Fibroblast of villous mesenchyme (primary cell): ENCODE measurements at regions not wholly inside any gene's neighbourhood (a gene's known extent, or its start where the extent isn't known, plus 50 kb on each side); places are given as distances from the start of the nearest gene placed in this dataset.

Experiments used
- DNase-seq: peaks from one replicate; pipeline ENCODE4 v3.0.0-alpha.2; 2010; ENCODE audit warnings: low read depth
- H3K4me3 ChIP-seq: 2 replicates; pipeline ENCODE4 v1.5.1; 2011; ENCODE audit warnings: low read depth, mild to moderate bottlenecking, low read length
- TF ChIP-seq, protein P1 (sequence below): IDR thresholded peaks from 2 replicates; pipeline ENCODE4 v1.5.1; 2012; ENCODE audit warnings: low read depth, mild to moderate bottlenecking, low read length; ENCODE audit not compliant: insufficient read depth

DNA sequence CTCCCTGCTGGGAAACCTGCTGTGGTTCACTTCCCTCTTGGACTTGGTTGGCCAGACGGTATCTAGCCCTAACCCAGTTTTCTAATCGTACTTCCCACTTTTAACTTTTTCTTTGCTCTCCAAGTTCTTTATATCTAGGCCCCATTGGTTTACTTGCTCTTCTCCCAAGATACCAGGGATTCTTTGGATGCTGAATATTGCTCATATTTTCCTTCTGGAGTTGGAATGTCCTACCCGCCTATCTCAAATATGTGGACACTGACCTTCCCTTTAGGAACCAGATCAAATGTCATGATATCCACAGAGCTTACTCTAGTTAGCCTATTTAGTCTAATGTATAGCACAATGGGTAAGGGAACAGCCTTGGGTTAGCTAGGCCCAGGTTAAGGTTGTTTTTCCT, 228.6 kb downstream of the DACT1 start:
- no peak overlapping the region for H3K4me3 ChIP-seq
- peak; percentile 36 for DNase-seq
- TF ChIP-seq, protein P1, sequence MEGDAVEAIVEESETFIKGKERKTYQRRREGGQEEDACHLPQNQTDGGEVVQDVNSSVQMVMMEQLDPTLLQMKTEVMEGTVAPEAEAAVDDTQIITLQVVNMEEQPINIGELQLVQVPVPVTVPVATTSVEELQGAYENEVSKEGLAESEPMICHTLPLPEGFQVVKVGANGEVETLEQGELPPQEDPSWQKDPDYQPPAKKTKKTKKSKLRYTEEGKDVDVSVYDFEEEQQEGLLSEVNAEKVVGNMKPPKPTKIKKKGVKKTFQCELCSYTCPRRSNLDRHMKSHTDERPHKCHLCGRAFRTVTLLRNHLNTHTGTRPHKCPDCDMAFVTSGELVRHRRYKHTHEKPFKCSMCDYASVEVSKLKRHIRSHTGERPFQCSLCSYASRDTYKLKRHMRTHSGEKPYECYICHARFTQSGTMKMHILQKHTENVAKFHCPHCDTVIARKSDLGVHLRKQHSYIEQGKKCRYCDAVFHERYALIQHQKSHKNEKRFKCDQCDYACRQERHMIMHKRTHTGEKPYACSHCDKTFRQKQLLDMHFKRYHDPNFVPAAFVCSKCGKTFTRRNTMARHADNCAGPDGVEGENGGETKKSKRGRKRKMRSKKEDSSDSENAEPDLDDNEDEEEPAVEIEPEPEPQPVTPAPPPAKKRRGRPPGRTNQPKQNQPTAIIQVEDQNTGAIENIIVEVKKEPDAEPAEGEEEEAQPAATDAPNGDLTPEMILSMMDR = no peak

DNA sequence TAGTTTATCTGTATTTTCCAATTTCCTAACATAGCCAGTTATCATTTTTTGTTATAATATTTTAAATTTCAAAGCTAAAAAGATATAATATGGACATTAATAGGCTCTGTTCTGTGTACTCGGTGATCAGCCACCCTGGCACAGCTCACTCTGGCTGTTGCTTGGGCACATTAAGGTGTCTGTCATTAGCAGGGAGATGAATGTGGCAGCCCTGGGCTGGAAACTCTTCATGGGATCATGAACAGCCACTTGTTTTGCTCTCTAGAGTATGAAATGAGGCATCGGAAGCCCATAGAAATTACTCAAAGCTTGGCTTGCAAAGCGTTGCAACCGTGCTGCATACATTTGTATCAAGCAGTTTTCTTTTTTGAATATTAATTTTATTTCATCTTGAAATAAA, 233.2 kb downstream of the DACT1 start:
- TF ChIP-seq, protein P1 = no peak
- no peak overlapping the region for H3K4me3 ChIP-seq
- DNase-seq = no peak

DNA sequence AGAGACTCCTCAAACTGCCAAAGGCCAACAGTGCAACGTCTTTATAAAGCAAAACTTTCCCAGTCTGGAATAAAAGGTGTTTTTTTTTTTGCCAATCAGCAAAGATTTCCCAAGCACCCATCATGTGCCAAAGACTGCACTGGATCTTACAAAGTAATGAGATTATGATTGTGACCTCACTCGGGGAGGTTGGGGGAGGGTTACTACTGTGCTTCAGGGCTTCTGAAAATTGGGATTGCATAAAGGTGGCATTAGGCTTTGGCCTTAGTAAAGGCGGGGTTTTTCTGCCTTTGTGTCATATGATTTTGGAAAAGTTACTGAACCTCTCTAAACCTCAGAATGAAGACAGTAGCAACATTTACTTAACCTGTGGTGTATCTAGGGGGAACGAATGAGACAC, 233.8 kb downstream of the DACT1 start:
- no peak for DNase-seq
- TF ChIP-seq, protein P1 = no peak
- no peak overlapping the region for H3K4me3 ChIP-seq

DNA sequence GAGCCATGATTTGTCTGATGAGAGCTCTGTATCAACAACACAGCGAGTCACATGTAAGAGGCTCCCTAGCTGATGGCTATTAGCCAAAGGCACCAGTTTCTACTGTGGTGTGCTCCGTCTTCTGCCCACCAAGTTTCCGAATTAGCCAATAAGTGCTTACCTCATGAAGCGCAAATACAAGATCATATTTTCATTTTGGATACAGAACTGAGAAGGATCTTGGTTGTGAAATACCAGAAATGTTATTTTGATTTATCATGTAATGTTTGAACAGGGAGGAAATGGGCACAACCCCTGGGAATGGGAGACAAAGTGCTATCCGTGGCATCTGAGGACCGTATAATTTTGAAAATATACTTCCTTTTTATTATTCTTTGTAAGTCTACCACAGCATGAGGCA, 234.3 kb downstream of the DACT1 start:
- peak; percentile 13 for DNase-seq
- H3K4me3 ChIP-seq = no peak overlapping the region
- TF ChIP-seq, protein P1 = no peak

DNA sequence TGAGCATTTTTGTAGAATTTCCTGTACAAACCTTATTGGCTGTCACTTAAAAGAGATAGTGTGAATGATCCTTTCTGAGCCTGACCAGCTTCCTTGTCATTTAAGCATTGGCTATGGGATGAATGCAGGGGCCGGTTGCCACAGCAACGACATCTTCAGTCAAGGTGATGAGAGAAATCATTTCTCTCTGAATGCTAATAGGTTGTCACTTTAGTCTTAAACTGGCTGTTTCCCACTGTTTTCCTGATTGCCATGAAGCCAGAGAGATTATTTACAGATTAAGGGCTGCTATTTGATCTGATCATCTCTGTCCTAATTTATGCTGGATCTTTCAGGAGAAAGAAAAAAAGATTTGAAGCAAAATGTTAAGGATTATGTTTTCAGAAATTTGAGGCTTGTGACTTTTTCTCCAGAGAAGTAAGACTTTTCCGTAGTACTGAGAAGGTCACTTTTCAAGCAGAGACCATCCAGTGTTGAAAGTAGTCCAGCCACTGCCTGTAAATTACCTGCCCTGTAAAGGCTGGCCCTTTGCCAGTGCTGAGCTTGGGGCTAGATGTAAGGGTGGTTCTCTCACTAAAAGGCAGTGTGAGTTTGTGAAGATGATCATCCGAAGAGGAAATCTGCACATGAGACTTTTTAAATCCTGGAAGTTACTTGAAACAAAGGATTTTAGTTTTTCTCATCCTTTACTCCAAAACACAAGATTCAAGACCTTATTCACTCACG, 235.6 kb downstream of the DACT1 start:
- no peak for DNase-seq
- TF ChIP-seq, protein P1 = no peak
- no peak overlapping the region for H3K4me3 ChIP-seq

DNA sequence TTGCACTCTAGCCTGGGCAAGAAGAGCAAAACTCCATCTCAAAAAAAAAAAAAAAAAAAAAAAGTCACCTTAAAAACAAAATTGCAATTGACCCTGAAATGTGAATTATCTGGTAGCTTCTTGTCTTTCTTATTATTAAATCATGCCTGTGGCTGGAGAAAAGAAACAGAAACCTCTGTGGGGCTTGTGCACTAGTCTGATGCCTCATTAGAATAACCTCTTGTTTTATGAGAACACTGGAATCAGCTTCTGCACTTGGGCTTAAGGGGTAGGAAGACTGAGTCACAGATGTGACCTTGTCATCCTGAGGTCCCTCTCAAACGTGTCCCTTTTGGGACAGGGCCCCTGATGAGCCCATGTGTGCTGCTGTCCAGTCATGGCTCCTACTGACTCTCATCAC, 237.9 kb downstream of the DACT1 start:
- TF ChIP-seq, protein P1 = no peak
- DNase-seq = no peak
- H3K4me3 ChIP-seq = no peak overlapping the region

DNA sequence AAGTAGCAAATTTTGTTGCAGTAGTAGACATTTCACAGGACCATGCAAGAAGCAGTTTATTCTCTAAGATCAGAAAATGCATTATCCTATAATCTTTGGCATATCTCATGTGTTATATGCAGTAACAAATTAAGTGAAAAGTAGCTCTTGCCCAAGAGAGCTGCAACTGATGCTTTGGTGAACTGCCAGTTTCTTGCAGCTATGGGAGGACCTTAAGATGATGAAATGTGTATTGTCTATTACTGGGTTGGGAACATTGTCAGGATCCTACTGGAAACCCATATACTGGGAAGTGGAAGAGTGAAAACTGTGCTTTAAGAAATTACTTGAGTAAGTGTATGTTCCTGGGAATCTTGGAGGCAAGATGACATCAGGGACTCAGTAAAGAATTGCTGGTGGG, 238.8 kb downstream of the DACT1 start:
- no peak overlapping the region for H3K4me3 ChIP-seq
- TF ChIP-seq, protein P1 = no peak
- peak; percentile 69 for DNase-seq
